Osteocyte (in vitro differentiated cells): ENCODE measurements at regions not wholly inside any gene's neighbourhood (a gene's known extent, or its start where the extent isn't known, plus 50 kb on each side); places are given as distances from the start of the nearest gene placed in this dataset.

Experiments used
- DNase-seq: peaks from one replicate; pipeline ENCODE4 v3.0.0; 2021; ENCODE audit warnings: mixed read lengths; ENCODE audit not compliant: unreplicated experiment; ENCODE audit errors: extremely low spot score
- H3K27ac Mint-ChIP-seq: one replicate; pipeline ENCODE4 v1.8.0; 2021; ENCODE audit warnings: mild to moderate bottlenecking, mixed read lengths; ENCODE audit not compliant: unreplicated experiment
- H3K27me3 Mint-ChIP-seq: one replicate; pipeline ENCODE4 v1.8.0; 2021; ENCODE audit warnings: mixed read lengths; ENCODE audit not compliant: unreplicated experiment
- H3K36me3 Mint-ChIP-seq: one replicate; pipeline ENCODE4 v1.8.0; 2021; ENCODE audit warnings: mixed read lengths; ENCODE audit not compliant: unreplicated experiment
- H3K4me1 Mint-ChIP-seq: one replicate; pipeline ENCODE4 v1.8.0; 2021; ENCODE audit warnings: mixed read lengths; ENCODE audit not compliant: unreplicated experiment
- H3K4me3 Mint-ChIP-seq: one replicate; pipeline ENCODE4 v1.8.0; 2021; ENCODE audit warnings: mild to moderate bottlenecking, moderate library complexity, mixed read lengths; ENCODE audit not compliant: unreplicated experiment
- H3K9me3 Mint-ChIP-seq: one replicate; pipeline ENCODE4 v1.8.0; 2021; ENCODE audit warnings: mixed read lengths; ENCODE audit not compliant: unreplicated experiment
- CTCF ChIP-seq: fragments of 200-600 bp; sonication (generic); IDR thresholded peaks from 2 replicates; pipeline ENCODE4 v1.5.0; 2021; ENCODE audit warnings: antibody characterized with exemption, mild to moderate bottlenecking, moderate library complexity

- H3K4me1 Mint-ChIP-seq = peaks cover 54% of the 10 kb centered on the region
Observed at GRCh38 chr5:17114233-17114632, 103.2 kb upstream of the BASP1 start.

GRCh38 chr5:17114715-17115599 is 102.5 kb upstream of the BASP1 start:
- H3K4me1 Mint-ChIP-seq = peaks cover 57% of the 10 kb centered on the region
- no peaks in the 10 kb centered on the region for H3K36me3 Mint-ChIP-seq
- H3K9me3 Mint-ChIP-seq = no peaks in the 10 kb centered on the region
- peak overlapping the region; percentile 82 for H3K27ac Mint-ChIP-seq
- no peak for TF ChIP-seq CTCF
- no peaks in the 10 kb centered on the region for H3K27me3 Mint-ChIP-seq
- H3K4me3 Mint-ChIP-seq = no peak overlapping the region
- DNase-seq = no peak

More at GRCh38 chr5:17114233-17114632, 103.2 kb upstream of the BASP1 start:
- DNase-seq = no peak
- Mint-ChIP-seq H3K9me3 (no peaks in the 10 kb centered on the region), H3K4me3 (no peak overlapping the region), H3K27me3 (no peaks in the 10 kb centered on the region), H3K36me3 (no peaks in the 10 kb centered on the region), H3K27ac (peak overlapping the region; percentile 82)
- no peak for TF ChIP-seq CTCF

GRCh38 chr5:17115855-17116254 is 101.6 kb upstream of the BASP1 start:
- no peak for DNase-seq
- Mint-ChIP-seq H3K27me3 (no peaks in the 10 kb centered on the region), H3K9me3 (no peaks in the 10 kb centered on the region), H3K4me3 (no peak overlapping the region), H3K4me1 (peaks cover 60% of the 10 kb centered on the region), H3K27ac (no peak overlapping the region), H3K36me3 (no peaks in the 10 kb centered on the region)
- no peak for TF ChIP-seq CTCF

GRCh38 chr5:17118631-17119030 is 98.8 kb upstream of the BASP1 start:
- peak overlapping the region; percentile 46 for H3K4me3 Mint-ChIP-seq
- H3K4me1 Mint-ChIP-seq = peaks cover 55% of the 10 kb centered on the region
- H3K36me3 Mint-ChIP-seq = no peaks in the 10 kb centered on the region
- no peaks in the 10 kb centered on the region for H3K9me3 Mint-ChIP-seq
- H3K27ac Mint-ChIP-seq = peak overlapping the region; percentile 99
- no peak for DNase-seq
- no peaks in the 10 kb centered on the region for H3K27me3 Mint-ChIP-seq
- no peak for TF ChIP-seq CTCF

- H3K27ac Mint-ChIP-seq = peak overlapping the region; percentile 78
Observed at GRCh38 chr5:17120209-17120608, 97.2 kb upstream of the BASP1 start.

More at GRCh38 chr5:17120209-17120608, 97.2 kb upstream of the BASP1 start:
- Mint-ChIP-seq H3K4me1 (peaks cover 54% of the 10 kb centered on the region), H3K4me3 (no peak overlapping the region), H3K27me3 (no peaks in the 10 kb centered on the region), H3K36me3 (no peaks in the 10 kb centered on the region), H3K9me3 (no peaks in the 10 kb centered on the region)
- no peak for TF ChIP-seq CTCF
- no peak for DNase-seq
